ENCODE measurements at regions not wholly inside any gene's neighbourhood (a gene's known extent, or its start where the extent isn't known, plus 50 kb on each side); places are given as distances from the start of the nearest gene placed in this dataset.
"Not testable (repeated sequence)": the region's sequence is repeated elsewhere in the genome, so short reads cannot be mapped to it uniquely, and the experiment has no call there.

GRCh38 chr2:82027921-82028615, 1723.5 kb upstream of the LRRTM1 start:
- no peak for DNase-seq
- in situ Hi-C loops (cut with MboI; ENCODE audit: low pct_unique_long_range_greater_than_20kb, low sequenced_read_pairs), result no loop called here

- no peak for DNase-seq
- in situ Hi-C loops (cut with MboI; ENCODE audit: low pct_unique_long_range_greater_than_20kb, low sequenced_read_pairs), result no loop called here
Measured at GRCh38 chr2:82023710-82024109, 1719.2 kb upstream of the LRRTM1 start.

- DNase-seq, result no peak
- in situ Hi-C loops (cut with MboI; ENCODE audit: low pct_unique_long_range_greater_than_20kb, low sequenced_read_pairs), result no loop called here
Measured at GRCh38 chr2:82013641-82014040, 1709.1 kb upstream of the LRRTM1 start.

DNA sequence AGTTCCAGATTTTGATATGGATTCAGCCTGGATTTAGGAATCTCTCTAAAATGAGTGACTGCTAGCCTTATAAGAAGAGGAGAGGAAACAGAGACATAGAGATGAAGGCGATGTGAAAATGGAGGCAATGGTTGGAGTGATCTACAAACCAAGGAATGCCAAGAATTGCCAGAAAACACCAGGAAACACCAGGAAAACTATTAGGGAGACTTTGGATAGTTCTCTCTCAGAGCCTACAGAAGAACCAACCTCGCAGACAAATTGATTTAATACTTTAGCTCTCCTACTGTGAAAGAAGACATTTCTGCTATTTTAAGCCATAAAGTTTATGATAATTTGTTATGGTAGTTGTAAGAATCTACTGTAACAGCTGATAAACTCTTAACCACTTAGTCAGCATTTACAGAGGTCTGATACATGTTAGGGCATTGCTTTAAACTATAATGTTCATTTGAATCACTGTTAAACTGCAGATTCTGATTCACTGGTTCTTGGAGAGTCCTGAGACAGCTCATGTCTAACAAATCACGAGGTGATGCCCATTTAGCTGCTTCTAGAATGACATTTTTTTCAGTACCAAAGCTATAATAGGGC, 1702.6 kb upstream of the LRRTM1 start:
- no peak for DNase-seq
- in situ Hi-C loops (cut with MboI; ENCODE audit: low pct_unique_long_range_greater_than_20kb, low sequenced_read_pairs), result no loop called here

- in situ Hi-C loops (cut with MboI; ENCODE audit: low pct_unique_long_range_greater_than_20kb, low sequenced_read_pairs); DNase-seq: not testable (repeated sequence)
Measured at GRCh38 chr2:82005889-82006288, 1701.3 kb upstream of the LRRTM1 start.

GRCh38 chr2:82001614-82002013, 1697.1 kb upstream of the LRRTM1 start:
- in situ Hi-C loops (cut with MboI; ENCODE audit: low pct_unique_long_range_greater_than_20kb, low sequenced_read_pairs), result no loop called here
- no peak for DNase-seq

DNA sequence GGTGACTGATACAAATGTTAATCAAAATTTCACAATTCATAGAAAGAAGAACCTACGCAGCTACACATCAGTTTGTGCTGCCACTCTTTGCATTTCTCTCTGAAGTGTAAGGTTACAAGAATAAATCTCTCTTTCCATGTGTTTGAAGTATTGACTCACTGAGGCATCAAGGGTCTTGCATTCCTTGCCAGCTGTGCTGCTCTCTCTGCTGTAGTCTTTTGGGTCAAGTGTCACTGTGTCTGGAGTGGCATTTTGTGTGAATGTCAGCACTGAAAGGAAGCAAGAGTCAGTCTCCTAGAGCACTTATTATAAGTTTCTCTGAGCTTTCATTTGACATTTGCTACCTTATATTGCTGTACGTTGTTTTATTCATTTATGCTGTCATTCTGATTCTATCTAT, 1696.1 kb upstream of the LRRTM1 start:
- no peak for DNase-seq
- in situ Hi-C loops (cut with MboI; ENCODE audit: low pct_unique_long_range_greater_than_20kb, low sequenced_read_pairs), result no loop called here

GRCh38 chr2:81996332-81996731, 1691.8 kb upstream of the LRRTM1 start:
- in situ Hi-C loops (cut with MboI; ENCODE audit: low pct_unique_long_range_greater_than_20kb, low sequenced_read_pairs), result no loop called here
- DNase-seq, result no peak

- in situ Hi-C loops (cut with MboI; ENCODE audit: low pct_unique_long_range_greater_than_20kb, low sequenced_read_pairs), result no loop called here
- no peak for DNase-seq
Measured at GRCh38 chr2:81991282-81991681, 1686.7 kb upstream of the LRRTM1 start.

GRCh38 chr2:81987370-81987769, 1682.8 kb upstream of the LRRTM1 start:
- no peak for DNase-seq
- in situ Hi-C loops (cut with MboI; ENCODE audit: low pct_unique_long_range_greater_than_20kb, low sequenced_read_pairs), result no loop called here

GRCh38 chr2:81984969-81985637, 1680.6 kb upstream of the LRRTM1 start:
- in situ Hi-C loops (cut with MboI; ENCODE audit: low pct_unique_long_range_greater_than_20kb, low sequenced_read_pairs), result no loop called here
- no peak for DNase-seq

DNA sequence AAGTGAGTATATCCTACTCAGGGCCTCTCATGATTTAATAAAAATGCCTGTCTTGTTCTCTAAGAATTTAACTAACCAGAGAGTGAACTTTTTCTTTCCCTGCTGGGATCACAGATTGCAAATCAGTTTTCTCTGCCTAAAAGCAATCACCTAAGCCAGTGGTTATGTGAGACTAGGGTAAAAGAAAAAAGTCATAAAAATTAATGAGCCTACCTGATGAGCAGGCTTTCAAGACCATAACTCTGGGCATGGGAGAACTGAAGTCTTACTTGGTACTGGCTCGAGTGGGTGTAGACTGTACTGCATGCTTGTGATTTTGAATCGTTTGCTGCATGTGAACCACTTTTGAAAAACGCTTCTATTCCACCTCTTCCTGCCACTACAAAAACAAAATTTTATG, 1677.0 kb upstream of the LRRTM1 start:
- in situ Hi-C loops (cut with MboI; ENCODE audit: low pct_unique_long_range_greater_than_20kb, low sequenced_read_pairs), result no loop called here

DNA sequence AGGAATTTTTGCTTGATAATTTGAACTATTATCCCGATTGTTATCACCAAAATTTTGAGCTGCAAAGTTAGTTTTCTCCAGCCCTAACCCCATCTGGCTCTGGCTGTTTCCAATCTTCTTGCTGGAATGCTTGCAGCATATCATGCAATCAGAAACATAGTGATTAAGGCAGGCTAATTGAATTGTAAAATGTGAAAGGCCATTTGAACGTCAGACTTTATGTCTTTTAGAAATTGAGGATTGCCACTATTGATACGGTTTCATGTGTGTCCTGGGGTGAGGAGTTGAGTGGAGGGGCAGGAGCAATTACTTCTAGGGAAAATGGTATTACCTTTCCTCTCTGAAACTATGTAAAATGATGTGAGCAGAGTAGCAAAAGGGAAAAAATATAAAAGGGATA, 1674.5 kb upstream of the LRRTM1 start:
- in situ Hi-C loops (cut with MboI; ENCODE audit: low pct_unique_long_range_greater_than_20kb, low sequenced_read_pairs), result no loop called here

More for the DNA sequence above, 1677.0 kb upstream of the LRRTM1 start:
- no peak for DNase-seq

DNA sequence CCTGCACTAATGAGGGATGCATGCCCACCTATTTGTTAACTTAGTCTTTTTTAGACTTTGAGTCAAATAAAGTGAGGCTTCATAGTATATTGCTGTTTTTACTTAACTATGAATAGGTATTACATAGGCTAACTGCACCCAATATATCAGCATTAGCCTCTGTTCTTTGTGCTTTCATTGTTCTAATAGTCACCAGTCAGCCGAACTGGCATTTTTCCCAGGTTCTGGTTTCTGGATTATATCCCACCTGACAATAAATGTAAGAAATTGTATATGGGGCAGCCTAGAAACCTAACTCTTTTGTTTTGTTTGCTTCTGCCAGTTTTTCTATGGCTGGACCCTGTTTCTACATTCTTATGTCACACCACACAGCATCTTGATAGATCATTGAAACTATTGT, 1672.4 kb upstream of the LRRTM1 start:
- in situ Hi-C loops (cut with MboI; ENCODE audit: low pct_unique_long_range_greater_than_20kb, low sequenced_read_pairs), result no loop called here
- no peak for DNase-seq

More for the DNA sequence above, 1674.5 kb upstream of the LRRTM1 start:
- DNase-seq, result no peak

GRCh38 chr2:81974216-81974615, 1669.7 kb upstream of the LRRTM1 start:
- no peak for DNase-seq
- in situ Hi-C loops (cut with MboI; ENCODE audit: low pct_unique_long_range_greater_than_20kb, low sequenced_read_pairs), result no loop called here

- in situ Hi-C loops (cut with MboI; ENCODE audit: low pct_unique_long_range_greater_than_20kb, low sequenced_read_pairs), result no loop called here
- DNase-seq, result no peak
Measured at GRCh38 chr2:81942876-81943275, 1638.3 kb upstream of the LRRTM1 start.

DNA sequence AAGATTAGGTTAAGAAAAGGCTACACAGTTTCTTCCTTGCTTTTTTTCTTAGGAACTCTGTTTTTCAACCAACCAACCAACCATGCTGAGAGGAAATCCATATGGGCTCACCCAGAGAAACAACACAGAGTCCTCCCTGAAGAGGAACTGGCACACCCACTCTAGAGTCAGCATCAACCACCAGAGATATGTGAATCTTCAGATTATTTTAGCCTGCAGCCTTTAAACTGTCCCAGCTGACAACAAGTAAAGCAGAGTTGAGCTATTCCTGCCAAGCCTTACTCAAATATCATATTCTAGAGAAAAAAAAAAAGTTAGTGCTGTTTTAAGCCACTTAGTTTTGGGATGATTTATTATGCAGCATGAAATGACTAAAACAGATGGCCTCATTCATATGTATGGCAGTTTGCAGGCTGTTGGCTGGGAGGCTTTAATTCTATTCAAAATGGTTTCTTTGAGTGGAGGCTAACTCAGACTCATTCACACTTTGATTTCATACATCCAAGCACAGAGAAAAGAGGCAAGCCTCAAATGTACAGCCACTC, 1637.7 kb upstream of the LRRTM1 start:
- in situ Hi-C loops (cut with MboI; ENCODE audit: low pct_unique_long_range_greater_than_20kb, low sequenced_read_pairs), result no loop called here
- DNase-seq, result no peak

DNA sequence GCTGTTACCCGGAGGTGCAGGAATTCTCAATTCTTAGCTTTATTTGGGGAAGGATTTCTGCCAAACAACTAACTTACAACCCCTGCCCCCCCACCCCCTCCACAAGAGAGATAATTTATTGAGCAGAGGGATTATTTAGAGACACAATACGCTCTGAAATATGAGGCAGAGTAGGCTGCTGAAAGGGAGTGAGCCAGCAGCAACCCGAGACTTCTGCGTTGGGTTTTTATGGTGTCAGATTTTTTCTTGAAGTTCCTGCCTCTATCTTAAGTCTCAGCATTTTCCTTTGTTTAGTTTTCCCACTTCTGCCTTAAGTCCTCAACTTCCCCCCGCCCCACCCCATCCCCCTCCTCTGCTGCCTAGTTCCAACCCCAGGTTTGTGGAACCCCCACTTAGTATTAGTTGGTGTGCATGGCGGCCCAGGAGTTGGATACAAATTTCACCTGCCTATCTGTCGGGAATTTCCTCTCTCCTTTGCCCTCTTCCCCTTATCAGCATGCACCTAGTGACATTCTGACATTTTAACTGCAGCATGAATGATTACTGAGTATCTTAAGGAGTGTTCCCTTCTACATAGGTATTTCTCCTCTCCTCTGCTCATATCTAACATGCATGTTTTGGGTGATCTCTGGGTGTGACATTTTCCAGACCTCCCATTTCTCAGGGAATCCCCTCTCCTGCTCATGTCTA, 1635.9 kb upstream of the LRRTM1 start:
- DNase-seq, result no peak

DNA sequence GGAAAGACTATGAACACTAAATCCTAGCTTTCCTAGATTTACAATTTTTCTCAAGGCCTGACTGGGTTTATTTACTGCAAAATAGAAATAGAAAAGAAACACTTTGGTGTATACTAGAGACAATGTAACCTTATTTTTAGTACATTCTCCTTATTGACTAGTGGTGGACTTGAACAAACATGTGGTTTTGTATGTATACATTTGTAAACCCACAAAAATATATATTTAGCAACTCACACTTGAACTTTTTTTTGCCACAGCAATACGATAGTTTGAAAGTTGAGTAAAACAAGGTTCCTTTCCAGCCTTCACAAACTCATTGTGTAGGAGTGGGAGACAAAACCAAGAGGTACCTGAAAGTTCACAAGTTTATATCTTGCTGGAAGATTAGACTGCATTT, 1633.4 kb upstream of the LRRTM1 start:
- DNase-seq, result no peak
- in situ Hi-C loops (cut with MboI; ENCODE audit: low pct_unique_long_range_greater_than_20kb, low sequenced_read_pairs), result no loop called here

More for the DNA sequence above, 1635.9 kb upstream of the LRRTM1 start:
- in situ Hi-C loops (cut with MboI; ENCODE audit: low pct_unique_long_range_greater_than_20kb, low sequenced_read_pairs), result no loop called here

DNA sequence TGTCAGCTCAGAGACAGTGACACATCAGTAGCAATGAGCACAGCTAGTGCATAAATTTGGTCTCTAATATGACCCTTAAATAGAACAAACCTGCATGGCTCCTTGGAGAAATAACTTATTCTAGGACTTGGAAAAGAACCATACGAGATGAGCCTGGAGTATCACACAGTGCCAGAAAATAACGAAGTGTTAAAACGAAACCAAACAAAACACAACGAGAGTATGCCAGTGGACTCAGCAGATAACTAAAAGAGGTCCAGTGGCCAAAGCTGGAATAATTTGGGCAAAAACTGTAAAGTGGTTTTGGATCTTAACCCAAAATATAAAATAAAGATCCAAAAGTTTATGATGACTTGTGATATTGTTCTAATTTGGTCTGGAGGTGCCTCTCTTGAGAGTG, 1599.0 kb upstream of the LRRTM1 start:
- in situ Hi-C loops (cut with MboI; ENCODE audit: low pct_unique_long_range_greater_than_20kb, low sequenced_read_pairs), result no loop called here
- no peak for DNase-seq
